GM21717 (cell line): ENCODE measurements at regions not wholly inside any gene's neighbourhood (a gene's known extent, or its start where the extent isn't known, plus 50 kb on each side); places are given as distances from the start of the nearest gene placed in this dataset.
"Not testable (repeated sequence)": the region's sequence is repeated elsewhere in the genome, so short reads cannot be mapped to it uniquely, and the experiment has no call there.

Experiments used
- ATAC-seq: cut with Tn5 transposase; IDR thresholded peaks from one replicate; pipeline ENCODE4 v1.9.1; 2021; ENCODE audit warnings: mild to moderate bottlenecking, moderate library complexity; ENCODE audit not compliant: unreplicated experiment

DNA sequence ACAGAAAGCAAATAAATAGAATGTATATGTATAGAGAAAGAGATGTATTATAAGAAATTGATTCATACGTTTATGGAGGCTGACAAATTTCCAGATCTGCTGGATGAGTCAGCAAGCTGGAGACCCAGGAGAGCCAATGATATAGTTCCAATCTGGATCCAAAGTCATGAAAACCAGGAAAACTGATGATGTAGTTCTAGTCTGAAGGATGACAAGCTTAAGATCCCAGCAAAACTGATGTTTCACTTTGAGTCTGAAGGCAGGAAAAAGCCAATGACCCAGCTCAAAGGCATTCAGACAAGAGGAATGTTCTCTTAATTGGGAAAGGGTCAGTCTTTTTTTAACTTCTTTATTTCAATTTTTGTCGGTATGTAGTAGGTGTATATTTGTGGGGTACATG is 102.6 kb downstream of the LHFPL1 start:
- no peak for ATAC-seq

DNA sequence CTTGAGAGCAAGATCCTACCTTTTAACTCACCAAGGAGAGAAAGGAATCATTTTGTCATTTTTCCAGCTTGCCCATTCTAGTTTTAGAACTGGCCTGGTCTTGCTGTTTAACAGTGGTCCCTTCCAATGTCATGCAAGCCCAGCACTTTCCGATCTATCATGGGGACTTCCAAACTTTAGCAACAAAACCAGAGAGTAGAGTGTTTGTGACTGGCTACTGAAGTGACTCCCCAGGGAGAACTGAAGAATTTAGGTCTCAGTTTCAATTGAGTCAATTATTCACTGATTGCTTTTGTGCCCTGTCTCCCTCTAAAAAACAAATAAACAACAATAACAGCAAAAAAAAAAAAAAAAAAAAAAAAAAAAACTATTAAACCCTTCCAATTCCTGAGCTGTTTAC is 108.3 kb downstream of the LHFPL1 start:
- ATAC-seq = no peak

DNA sequence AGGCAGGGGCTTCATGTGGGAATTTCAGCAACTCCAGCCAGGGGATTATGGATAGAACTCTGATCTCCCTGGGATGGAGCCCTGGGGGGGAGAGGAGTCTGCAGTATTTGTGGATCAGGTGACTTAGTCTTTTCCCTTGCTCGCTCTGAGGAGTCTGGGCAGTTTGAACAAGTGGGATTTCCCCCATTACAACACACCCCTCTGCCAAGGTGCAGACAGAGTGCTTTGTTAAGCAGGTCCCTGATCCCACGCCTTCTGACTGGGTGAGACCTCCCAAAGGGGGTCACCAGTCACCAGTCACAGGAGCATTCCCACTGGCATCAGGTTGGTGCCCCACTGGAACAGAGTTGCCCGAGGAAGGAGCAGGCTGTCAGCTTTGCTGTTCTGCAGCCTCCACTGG is 123.9 kb downstream of the LHFPL1 start:
- no peak for ATAC-seq

DNA sequence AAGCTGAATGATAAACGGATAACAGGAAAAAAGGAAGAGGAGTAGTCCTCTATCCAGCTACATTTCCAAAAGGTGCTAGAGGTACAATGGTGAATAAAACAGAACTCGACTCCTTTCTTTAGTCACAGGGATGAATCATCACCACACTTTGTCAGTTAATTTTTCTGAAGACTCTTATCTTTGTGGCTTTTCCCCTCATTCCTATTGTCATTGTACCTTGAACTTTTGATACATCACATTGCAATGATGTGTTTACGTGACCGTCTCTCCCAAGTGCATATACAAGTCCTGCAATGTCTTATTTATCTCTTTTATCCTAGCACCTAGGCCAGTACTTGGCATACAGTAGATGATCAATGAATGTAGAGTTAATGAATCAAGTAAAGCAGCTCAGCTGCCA is 134.7 kb downstream of the LHFPL1 start:
- ATAC-seq = no peak

DNA sequence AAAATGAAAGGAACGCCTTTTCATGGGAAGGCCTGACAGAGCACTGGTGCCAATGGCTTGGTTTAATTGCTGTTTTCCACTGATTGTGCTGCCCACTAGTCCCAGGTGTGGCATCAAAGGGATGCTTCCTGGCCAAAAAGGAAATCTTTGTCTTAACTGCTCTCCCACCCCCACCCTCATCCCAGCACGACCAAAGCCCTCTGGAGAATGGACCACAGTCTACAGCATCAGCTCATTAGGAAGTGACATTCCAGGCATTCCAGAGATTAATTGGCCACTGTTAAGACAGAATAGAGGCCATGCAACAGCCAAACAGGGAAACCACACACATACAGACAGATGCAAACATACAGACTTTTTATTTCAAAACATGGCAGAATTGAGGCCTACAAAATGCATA is 143.2 kb downstream of the LHFPL1 start:
- no peak for ATAC-seq

DNA sequence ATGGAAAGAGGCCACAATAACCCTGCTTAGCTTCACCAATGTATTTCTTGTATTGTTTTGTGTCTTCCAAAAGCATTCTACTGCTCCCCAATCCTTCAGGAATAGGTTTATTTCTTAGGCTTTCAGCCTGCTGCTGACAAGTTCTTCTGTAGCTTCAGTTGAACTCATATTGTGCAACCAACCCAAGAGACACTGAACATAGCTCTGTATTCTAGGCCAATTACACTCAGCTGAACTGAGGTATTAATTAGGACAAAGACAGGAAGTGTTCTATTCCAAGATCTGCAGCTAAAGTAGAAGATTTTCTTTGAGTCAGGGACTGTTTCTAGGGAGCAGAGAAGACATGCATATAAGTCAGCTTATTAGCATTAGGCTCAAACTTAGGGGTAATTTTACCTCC is 151.8 kb downstream of the LHFPL1 start:
- ATAC-seq = no peak

DNA sequence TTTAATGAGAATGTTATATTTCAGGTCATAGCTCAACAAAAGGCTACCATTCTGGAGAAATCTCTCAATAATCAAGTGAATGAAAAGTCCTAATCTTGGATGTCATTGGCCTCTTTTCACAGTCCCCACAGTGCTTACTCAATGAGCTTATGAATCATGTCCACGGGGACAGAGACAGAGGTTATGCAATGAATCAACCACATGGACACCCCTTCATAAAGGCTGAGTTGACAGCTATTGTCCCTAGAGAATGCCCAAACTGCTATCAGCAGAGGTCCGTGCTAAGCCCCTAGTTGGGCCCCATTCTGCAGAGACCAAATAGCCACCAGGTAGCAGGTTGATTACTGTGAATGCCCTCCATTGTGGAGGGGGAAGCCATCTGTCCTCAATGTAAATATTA is 158.1 kb downstream of the LHFPL1 start:
- no peak for ATAC-seq

DNA sequence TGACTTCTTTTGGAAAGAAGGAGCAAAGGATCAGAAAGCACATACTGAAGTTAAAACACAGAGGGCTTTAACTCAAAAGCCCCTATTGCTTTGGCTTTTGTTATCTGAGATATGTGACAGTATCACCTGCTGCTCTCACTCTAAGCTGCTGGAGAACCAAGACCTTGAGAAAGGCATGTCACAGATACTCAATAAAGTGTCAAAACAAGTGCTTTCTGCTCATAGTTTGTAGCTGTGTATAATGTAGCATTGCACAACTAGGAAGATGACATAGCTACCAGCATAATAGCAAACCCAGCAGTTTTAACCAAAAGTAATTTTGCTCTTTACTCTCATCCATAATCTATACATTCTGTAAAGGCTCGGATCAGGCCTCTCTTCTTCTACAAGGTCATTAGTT is 159.6 kb downstream of the LHFPL1 start:
- ATAC-seq = no peak

DNA sequence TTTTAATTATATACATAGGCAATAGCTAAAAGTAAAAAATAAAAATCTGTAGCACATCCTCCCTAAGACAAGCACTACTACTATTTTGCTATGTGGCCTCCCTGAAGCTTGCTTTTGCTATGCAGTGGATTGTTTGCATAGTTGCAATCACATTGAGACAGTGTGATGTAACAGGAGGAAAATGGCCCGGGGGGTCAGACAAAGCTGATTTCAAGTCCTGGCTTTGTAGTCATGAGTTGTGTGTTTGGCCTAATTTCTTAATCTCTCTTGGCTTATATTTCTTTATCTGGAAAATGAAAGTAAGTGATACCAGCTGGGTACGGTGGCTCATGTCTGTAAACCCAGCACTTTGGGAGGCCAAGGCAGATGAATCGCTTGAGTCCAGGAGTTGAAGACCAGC is 166.6 kb downstream of the LHFPL1 start:
- no peak for ATAC-seq

DNA sequence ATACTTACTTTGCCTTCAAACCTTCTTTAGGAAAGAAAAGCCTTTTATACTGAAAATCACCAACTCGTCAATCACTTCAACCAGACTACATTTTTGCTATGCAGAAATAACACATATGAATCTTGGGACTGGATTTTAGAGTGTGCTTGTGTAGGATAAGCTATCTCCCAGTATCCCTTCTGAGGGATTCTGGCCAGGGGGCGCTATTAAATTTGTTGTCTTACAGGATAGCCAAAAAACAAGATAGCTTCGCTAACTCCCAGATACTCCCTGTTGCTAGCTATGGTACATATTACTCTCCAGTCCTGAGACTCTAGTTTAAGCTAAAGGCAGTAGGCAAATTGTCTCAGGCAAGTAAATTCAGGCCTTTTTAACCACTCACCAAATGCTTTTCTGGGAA is 167.2 kb downstream of the LHFPL1 start:
- no peak for ATAC-seq

DNA sequence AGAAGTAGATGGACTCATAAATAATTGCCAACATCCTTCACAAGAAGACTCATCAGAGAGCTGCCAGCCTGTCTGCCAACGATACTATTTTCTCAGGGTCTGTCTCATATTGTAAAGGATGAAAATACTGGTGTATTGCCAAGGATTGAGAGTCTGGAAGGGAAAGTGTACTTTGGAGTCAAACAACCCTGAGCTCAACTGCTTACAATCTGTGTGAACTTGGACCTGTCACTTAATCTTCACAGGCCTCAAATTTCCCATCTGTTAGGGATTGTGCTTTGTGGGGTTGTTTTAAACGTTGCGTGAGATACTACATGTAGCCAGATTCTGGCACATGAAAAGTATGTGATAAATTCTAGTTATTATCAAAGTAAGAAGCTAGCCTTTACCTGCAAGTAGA is 169.1 kb downstream of the LHFPL1 start:
- no peak for ATAC-seq

DNA sequence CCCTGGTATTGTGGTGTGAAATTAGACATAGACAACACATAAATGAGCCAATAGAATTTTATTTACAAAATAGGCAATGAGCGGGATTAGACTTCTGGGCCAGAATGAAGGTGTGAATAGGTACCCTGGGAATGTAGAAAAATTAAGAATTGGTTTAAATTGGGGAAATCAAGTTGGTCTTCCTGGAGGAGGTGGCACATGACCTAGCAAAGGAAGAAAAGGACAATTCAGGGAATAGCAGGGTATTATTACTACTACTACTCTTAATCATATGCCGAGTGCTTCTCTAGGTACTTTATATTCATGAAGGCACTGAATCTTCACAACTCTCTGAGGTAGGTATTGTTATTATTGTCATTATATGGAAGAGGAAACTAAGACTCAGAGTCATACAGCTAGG is 202.1 kb downstream of the LHFPL1 start:
- ATAC-seq = no peak

DNA sequence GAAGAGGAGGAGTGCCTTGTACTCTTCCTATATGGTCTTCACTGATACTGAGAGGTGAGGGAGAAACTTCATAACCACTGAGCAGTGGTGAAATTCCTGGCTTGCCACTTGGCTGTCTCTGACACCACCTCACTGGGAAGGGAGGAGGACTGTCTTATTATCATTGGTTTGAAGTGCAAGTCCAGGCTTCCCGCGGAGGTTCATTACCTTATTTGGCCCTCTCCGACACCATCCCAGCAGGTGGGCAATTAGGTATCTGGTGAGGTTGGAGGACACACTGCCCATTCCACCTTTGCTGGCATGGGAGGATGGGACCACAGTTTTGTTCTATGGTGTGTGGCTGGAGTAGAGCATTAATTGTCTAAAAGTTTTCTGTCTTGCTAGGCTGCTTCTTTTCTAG is 206.1 kb downstream of the LHFPL1 start:
- no peak for ATAC-seq

DNA sequence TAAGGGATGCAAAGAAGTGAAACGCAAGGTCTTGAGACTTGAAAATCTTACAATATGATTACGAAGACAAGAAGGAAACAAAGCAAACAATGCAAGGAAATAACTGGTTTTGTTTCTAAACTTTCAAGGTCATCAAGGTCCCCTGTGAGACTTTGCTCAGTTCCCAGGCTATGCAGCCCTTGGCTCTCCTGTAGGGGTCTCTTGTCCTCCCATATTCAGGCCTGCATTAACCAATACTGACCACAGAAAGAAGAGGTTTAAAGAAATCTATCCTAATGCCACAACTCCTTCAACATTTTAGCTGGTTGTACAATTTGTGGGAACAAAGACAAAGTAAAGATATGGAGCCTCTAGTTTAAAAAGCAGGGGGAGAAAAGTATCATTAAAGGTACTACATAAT is 209.2 kb downstream of the LHFPL1 start:
- ATAC-seq = no peak

DNA sequence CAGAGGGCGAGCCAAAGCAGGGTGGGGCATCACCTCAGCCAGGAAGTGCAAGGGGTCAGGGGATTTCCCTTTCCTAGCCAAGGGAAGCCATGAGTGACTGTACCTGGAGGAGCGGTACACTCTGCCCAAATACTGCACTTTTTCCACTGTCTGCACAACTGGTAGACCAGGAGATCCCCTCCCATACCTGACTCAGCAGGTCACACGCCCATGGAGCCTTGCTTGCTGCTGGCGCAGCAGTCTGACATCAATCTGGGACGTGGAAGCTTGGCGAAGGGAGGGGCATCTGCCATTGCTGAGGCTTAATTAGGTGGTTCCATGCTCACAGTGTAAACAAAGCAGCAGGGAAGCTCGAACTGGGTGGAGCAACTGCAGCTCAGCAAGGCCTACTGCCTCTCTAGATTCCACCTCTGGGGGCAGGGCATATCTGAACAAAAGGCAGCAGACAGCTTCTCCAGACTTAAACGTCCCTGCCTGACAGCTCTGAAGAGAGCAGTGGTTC is 217.7 kb downstream of the LHFPL1 start:
- not testable (repeated sequence) for ATAC-seq

DNA sequence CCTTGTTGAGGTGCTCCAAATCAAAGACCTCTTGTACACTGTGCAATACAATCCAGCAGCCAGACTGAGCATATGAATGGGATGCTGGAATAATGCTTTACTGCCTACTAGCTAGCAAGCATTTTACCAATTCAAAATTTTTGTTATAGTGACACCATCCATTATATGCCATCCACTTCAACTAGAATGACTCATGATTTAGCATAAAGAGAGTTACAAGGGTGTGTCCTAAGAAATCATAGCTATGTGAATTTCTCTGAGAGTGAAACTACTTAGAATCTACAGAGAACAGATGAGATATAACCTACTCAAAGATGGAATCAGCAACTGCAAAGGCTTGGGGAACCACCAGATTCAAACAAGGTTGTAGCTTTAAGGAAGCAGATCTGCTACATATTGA is 221.9 kb downstream of the LHFPL1 start:
- ATAC-seq = no peak

DNA sequence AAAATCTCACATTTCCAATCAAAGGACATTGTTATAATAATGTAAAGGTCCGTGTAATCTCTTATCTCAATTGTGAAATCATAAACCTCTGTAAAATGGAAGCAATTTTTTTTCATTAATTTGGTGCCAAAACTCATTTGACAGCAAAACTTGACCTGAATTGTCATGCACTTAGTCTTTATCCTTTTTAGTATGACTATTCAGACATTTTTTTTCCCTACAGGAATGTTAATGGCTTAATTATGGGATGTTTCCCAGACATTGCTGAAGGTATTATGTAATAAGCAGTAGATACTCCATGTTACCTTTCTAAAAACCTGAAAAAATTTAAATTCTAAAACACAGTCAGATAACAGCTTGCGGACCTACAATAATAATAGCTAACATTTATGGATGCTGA is 228.9 kb downstream of the LHFPL1 start:
- ATAC-seq = no peak

DNA sequence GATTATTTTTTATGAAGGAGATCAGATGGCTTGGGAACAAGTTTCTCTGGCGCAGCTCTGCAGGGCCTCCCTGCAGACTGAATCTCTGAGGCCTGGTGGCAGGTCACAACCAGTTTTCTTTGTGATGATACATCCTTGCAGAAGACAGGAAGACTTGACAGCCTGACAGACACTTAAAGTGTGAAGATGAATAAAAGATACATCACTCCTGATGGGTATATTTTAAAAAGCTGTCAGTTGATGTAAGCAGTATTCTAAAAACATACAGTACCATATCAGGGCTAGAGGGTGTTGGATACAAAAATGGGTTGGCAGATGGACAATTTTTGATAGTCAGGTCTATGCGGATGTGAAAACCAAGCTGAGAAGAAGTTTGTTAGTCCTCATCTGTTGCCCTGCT is 239.5 kb downstream of the LHFPL1 start:
- ATAC-seq = no peak

DNA sequence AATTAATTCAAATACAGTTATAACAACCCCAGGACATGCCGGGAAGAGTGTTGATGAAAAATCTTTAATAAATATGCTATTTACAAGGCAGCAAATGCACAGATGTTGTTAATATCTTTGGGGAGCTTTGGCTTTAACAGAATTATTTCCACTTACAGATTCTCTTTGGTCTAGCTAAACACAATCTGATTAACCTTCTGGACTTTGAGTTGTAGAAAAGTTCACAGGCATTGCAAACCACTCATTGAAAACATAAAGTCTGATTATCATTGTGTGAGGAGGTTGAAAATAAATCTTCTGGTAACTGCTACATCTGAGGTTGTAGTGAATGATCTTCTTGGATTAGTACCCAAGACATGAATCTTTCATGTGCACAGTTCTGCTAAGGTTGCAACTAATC is 255.6 kb downstream of the LHFPL1 start:
- no peak for ATAC-seq

DNA sequence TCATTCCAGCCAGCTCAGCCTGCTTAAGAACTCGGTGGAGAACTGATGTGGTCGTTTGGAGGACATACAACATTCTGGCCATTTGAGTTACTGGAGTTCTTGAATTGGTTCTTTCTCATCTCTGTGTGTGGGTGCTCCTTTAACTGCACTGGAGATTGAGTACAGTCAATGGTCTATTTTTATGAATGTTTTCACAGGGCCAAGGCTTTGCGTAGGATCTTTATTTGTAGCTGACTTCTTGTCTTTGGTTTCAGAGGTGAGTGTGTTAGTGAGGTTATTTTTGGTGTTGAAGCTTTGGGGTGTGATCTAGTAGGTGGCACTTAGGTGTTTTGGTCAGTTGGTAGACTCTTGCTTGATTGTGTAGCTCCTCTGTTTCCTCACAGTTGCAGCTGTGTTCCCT is 288.4 kb downstream of the LHFPL1 start:
- no peak for ATAC-seq

DNA sequence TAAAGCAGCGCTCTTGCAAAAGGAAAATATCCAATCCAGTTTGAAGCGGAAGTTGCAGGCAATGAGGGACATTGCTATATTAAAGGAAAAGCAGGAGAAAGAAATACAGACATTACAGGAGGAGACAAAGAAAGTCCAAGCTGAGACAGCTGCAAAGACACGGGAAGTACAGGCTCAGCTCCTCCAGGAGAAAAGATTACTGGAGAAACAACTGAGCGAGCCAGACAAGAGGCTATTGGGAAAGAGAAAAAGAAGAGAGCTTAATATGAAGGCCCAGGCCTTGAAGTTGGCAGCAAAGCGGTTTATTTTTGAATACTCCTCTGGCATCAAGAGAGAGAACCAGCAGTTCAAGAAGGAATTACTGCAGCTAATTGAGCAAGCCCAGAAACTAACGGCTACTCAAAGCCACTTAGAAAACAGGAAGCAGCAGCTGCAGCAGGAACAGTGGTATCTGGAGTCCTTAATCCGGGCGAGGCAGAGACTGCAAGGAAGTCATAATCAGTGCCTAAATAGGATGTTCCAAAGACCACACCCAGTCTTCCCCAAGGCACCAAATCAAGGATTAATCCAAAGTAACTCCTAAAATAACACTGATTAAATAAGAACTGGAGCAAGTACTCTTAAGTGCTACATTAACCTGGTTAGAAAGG is 298.0 kb downstream of the LHFPL1 start:
- not testable (repeated sequence) for ATAC-seq

DNA sequence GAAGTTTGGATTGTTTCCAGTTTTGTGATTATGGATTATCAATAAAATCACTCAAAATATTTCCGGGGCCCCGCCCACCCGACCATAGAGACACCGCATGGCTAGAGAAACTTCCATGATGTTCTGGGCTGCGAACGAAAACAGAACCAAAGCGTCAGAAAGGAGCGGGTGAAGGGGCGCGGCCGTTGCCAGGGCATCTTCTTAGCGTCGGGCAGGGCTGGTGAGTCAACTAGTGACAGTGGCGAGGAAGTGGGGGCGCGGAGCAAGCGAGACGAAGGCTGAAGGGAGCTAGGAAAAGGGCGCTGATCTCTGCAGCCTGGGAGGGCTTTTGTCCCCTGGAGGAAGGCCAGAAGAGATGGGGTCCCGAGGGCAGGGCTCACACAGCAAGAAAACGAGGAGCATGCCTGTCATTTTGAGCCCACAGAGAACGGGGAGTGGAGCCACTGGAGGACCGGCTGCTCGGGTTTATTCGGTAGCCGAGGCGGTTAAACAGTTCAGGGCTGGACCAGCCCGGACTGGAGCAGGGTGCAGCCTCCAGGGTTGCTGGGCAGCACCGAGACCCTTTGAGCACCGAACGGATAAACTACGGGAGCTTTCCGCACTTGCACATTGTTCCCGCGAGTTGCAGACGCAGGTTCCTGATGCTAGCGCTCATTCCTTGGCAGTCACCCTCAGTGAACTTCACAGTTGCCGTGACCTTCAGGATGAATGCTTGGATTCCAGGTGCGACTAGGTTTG is 298.1 kb upstream of the TRPC5 start:
- no peak for ATAC-seq

DNA sequence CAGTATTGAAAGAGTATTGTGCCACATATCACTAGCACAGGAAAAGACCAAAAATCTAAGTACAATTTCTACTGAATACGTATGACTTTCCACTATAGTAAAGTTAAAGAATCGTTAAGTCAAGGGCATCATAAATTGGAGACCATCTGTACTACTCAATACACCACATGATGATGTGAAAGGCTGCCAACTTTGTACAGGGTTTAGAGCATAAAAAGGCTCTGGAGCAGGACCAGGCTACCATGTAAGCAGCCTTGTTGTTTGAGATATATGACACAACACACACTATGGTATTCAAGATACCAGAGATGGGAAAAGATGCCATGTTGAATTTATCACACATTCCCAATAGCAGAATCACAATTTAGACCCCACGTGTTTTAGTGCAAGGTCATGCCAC is 294.9 kb upstream of the TRPC5 start:
- no peak for ATAC-seq
